Trophoblast cell (in vitro differentiated cells and primary cell): ENCODE measurements at regions not wholly inside any gene's neighbourhood (a gene's known extent, or its start where the extent isn't known, plus 50 kb on each side); places are given as distances from the start of the nearest gene placed in this dataset.
A peak's percentile ranks its signal among the peaks of the same experiment; 100 is the strongest.

ENCODE experiments used
- DNase-seq, 2 donors: peaks; one replicate each; pipeline ENCODE4 v3.0.0-alpha.2; 2016
- H2AFZ ChIP-seq: 2 replicates; pipeline ENCODE4 v1.6.1; 2013; ENCODE audit warnings: low read length, moderate library complexity, mild to moderate bottlenecking; ENCODE audit not compliant: insufficient read depth, poor library complexity
- H2AK5ac ChIP-seq: 2 replicates; pipeline ENCODE4 v1.6.1; 2013; ENCODE audit warnings: mild to moderate bottlenecking, low read length
- H2BK120ac ChIP-seq: 2 replicates; pipeline ENCODE4 v1.6.1; 2013; ENCODE audit warnings: low read length, mild to moderate bottlenecking, moderate library complexity; ENCODE audit not compliant: insufficient read depth, poor library complexity
- H2BK12ac ChIP-seq: 2 replicates; pipeline ENCODE4 v1.6.1; 2013; ENCODE audit warnings: mild to moderate bottlenecking, low read length, moderate library complexity
- H2BK5ac ChIP-seq: 2 replicates; pipeline ENCODE4 v1.6.1; 2013; ENCODE audit warnings: low read length, low read depth, moderate library complexity, mild to moderate bottlenecking; ENCODE audit not compliant: poor library complexity
- H3K14ac ChIP-seq: 2 replicates; pipeline ENCODE4 v1.6.1; 2013; ENCODE audit warnings: mild to moderate bottlenecking, low read length
- H3K18ac ChIP-seq: 2 replicates; pipeline ENCODE4 v1.6.1; 2013; ENCODE audit warnings: mild to moderate bottlenecking, low read length
- H3K23ac ChIP-seq: 2 replicates; pipeline ENCODE4 v1.6.1; 2013; ENCODE audit warnings: low read length
- H3K27ac ChIP-seq: 2 replicates; pipeline ENCODE4 v1.5.1; 2013; ENCODE audit warnings: low read depth, mild to moderate bottlenecking, inconsistent platforms, low read length, moderate library complexity
- H3K27me3 ChIP-seq: 2 replicates; pipeline ENCODE4 v1.6.1; 2013; ENCODE audit warnings: inconsistent platforms, mild to moderate bottlenecking, low read length, moderate library complexity; ENCODE audit not compliant: insufficient read depth
- H3K36me3 ChIP-seq, 2 experiments: 1 replicate in 1 of 2; 2 replicates in 1 of 2; pipeline ENCODE4 v1.6.1; 2013; ENCODE audit warnings: low read length in 2 of 2, mild to moderate bottlenecking in 2 of 2, moderate library complexity in 1 of 2; ENCODE audit not compliant: insufficient read depth in 2 of 2, control insufficient read depth in 1 of 2
- H3K4ac ChIP-seq: 2 replicates; pipeline ENCODE4 v1.6.1; 2013; ENCODE audit warnings: low read depth, mild to moderate bottlenecking, low read length, moderate library complexity
- H3K4me1 ChIP-seq, 2 experiments: 1 replicate in 1 of 2; 2 replicates in 1 of 2; pipeline ENCODE4 v1.6.1; 2013; ENCODE audit warnings: low read length in 2 of 2, mild to moderate bottlenecking in 2 of 2, moderate library complexity in 1 of 2; ENCODE audit not compliant: insufficient read depth in 2 of 2, control insufficient read depth in 1 of 2
- H3K4me2 ChIP-seq: 2 replicates; pipeline ENCODE4 v1.6.1; 2013; ENCODE audit warnings: inconsistent platforms, mild to moderate bottlenecking, low read length, moderate library complexity
- H3K4me3 ChIP-seq: 2 replicates; pipeline ENCODE4 v1.5.1; 2013; ENCODE audit warnings: mild to moderate bottlenecking, low read depth, low read length, inconsistent platforms
- H3K79me1 ChIP-seq: one replicate; pipeline ENCODE4 v1.6.1; 2013; ENCODE audit warnings: low read length
- H3K79me2 ChIP-seq: 2 replicates; pipeline ENCODE4 v1.6.1; 2013; ENCODE audit warnings: low read length, mild to moderate bottlenecking; ENCODE audit not compliant: control insufficient read depth, insufficient read depth, poor library complexity
- H3K9ac ChIP-seq: 2 replicates; pipeline ENCODE4 v1.6.1; 2013; ENCODE audit warnings: mild to moderate bottlenecking, low read length
- H3K9me3 ChIP-seq: 2 replicates; pipeline ENCODE4 v1.6.1; 2013; ENCODE audit warnings: low read depth, mild to moderate bottlenecking, control low read depth, inconsistent platforms, low read length; ENCODE audit not compliant: insufficient read depth
- H4K12ac ChIP-seq: 2 replicates; pipeline ENCODE4 v1.6.1; 2013; ENCODE audit warnings: low read depth, mild to moderate bottlenecking, low read length, moderate library complexity
- H4K8ac ChIP-seq: 2 replicates; pipeline ENCODE4 v1.6.1; 2013; ENCODE audit warnings: low read depth, mild to moderate bottlenecking, low read length, moderate library complexity
- H4K91ac ChIP-seq: one replicate; pipeline ENCODE4 v1.6.1; 2013; ENCODE audit warnings: low read depth, mild to moderate bottlenecking, low read length, moderate library complexity
- WGBS: extraction: QIAGEN DNeasy Blood & Tissue Kit; methylation state at CpG from one replicate; pipeline ENCODE4 v1.1.7; 2013; ENCODE audit warnings: missing lambda C conversion rate; ENCODE audit not compliant: insufficient read length, insufficient coverage; ENCODE audit errors: extremely low coverage; 5-methylcytosine and 5-hydroxymethylcytosine counted together

GRCh38 chr1:80534606-80535360 is 1266.0 kb upstream of the ADGRL2 start:
- Histone ChIP-seq H2AFZ (no peak overlapping the region), H3K4me3 (no peak overlapping the region), H3K4ac (no peak overlapping the region), H2BK5ac (no peak overlapping the region), H3K9ac (no peak overlapping the region), H3K79me2 (no peaks in the 10 kb centered on the region), H2BK120ac (no peak overlapping the region), H3K27me3 (no peaks in the 10 kb centered on the region), H3K36me3 (no peaks in the 10 kb centered on the region), H3K14ac (no peak overlapping the region), H3K18ac (no peak overlapping the region), H3K23ac (no peak overlapping the region), H4K12ac (no peak overlapping the region), H3K27ac (no peak overlapping the region), H3K4me1 (no peaks in the 10 kb centered on the region), H3K9me3 (no peaks in the 10 kb centered on the region), H2AK5ac (no peak overlapping the region), H3K4me2 (no peak overlapping the region), H4K8ac (no peak overlapping the region), H2BK12ac (no peak overlapping the region), H3K79me1 (peaks cover 2% of the 10 kb centered on the region), H4K91ac (no peak overlapping the region)
- no peak for DNase-seq
- WGBS: no CpG with 5 or more reads among the region's 2 CpGs

GRCh38 chr1:80533775-80534334 is 1266.9 kb upstream of the ADGRL2 start:
- no peak overlapping the region for H3K27ac ChIP-seq
- H3K14ac ChIP-seq: no peak overlapping the region
- no peaks in the 10 kb centered on the region for H3K79me2 ChIP-seq
- peaks cover 2% of the 10 kb centered on the region for H3K79me1 ChIP-seq
- H2BK12ac ChIP-seq: no peak overlapping the region
- no peak for DNase-seq
- no peak overlapping the region for H2AFZ ChIP-seq
- H3K4ac ChIP-seq: no peak overlapping the region
- H3K4me3 ChIP-seq: no peak overlapping the region
- no peak overlapping the region for H4K12ac ChIP-seq
- no peak overlapping the region for H3K4me2 ChIP-seq
- no peak overlapping the region for H2AK5ac ChIP-seq
- H2BK5ac ChIP-seq: no peak overlapping the region
- no peak overlapping the region for H3K18ac ChIP-seq
- no CpG with 5 or more reads among the region's 2 CpGs for WGBS
- no peak overlapping the region for H2BK120ac ChIP-seq
- H4K8ac ChIP-seq: peak overlapping the region; percentile 38
- H3K9me3 ChIP-seq: no peaks in the 10 kb centered on the region
- no peak overlapping the region for H3K23ac ChIP-seq
- no peaks in the 10 kb centered on the region for H3K36me3 ChIP-seq
- no peaks in the 10 kb centered on the region for H3K27me3 ChIP-seq
- H4K91ac ChIP-seq: no peak overlapping the region
- H3K4me1 ChIP-seq: no peaks in the 10 kb centered on the region
- no peak overlapping the region for H3K9ac ChIP-seq

GRCh38 chr1:80533093-80533492 is 1267.6 kb upstream of the ADGRL2 start:
- H3K27ac ChIP-seq: no peak overlapping the region
- no peak overlapping the region for H2AK5ac ChIP-seq
- H3K4me3 ChIP-seq: no peak overlapping the region
- peaks cover 2% of the 10 kb centered on the region for H3K79me1 ChIP-seq
- no peak for DNase-seq
- H3K14ac ChIP-seq: no peak overlapping the region
- no peak overlapping the region for H3K23ac ChIP-seq
- H4K91ac ChIP-seq: no peak overlapping the region
- no peaks in the 10 kb centered on the region for H3K36me3 ChIP-seq
- no peak overlapping the region for H3K9ac ChIP-seq
- no peak overlapping the region for H4K8ac ChIP-seq
- no peak overlapping the region for H3K4me2 ChIP-seq
- no peak overlapping the region for H2AFZ ChIP-seq
- H3K9me3 ChIP-seq: no peaks in the 10 kb centered on the region
- no peak overlapping the region for H4K12ac ChIP-seq
- no CpG with 5 or more reads among the region's 2 CpGs for WGBS
- no peaks in the 10 kb centered on the region for H3K27me3 ChIP-seq
- H3K4ac ChIP-seq: no peak overlapping the region
- H3K4me1 ChIP-seq: no peaks in the 10 kb centered on the region
- no peak overlapping the region for H2BK120ac ChIP-seq
- H2BK12ac ChIP-seq: no peak overlapping the region
- H3K18ac ChIP-seq: no peak overlapping the region
- H3K79me2 ChIP-seq: no peaks in the 10 kb centered on the region
- H2BK5ac ChIP-seq: no peak overlapping the region

GRCh38 chr1:80531182-80531581 is 1269.6 kb upstream of the ADGRL2 start:
- Histone ChIP-seq H2BK5ac (no peak overlapping the region), H2AFZ (no peak overlapping the region), H2BK120ac (no peak overlapping the region), H3K14ac (no peak overlapping the region), H4K12ac (no peak overlapping the region), H3K23ac (no peak overlapping the region), H3K4me1 (no peaks in the 10 kb centered on the region), H3K36me3 (no peaks in the 10 kb centered on the region), H2BK12ac (no peak overlapping the region), H3K4ac (no peak overlapping the region), H4K8ac (no peak overlapping the region), H4K91ac (no peak overlapping the region), H3K4me3 (no peak overlapping the region), H3K9me3 (no peaks in the 10 kb centered on the region), H2AK5ac (no peak overlapping the region), H3K9ac (no peak overlapping the region), H3K79me1 (peaks cover 2% of the 10 kb centered on the region), H3K4me2 (no peak overlapping the region), H3K79me2 (no peaks in the 10 kb centered on the region), H3K27me3 (no peaks in the 10 kb centered on the region), H3K27ac (no peak overlapping the region), H3K18ac (no peak overlapping the region)
- DNase-seq: no peak
- WGBS: no CpG with 5 or more reads among the region's 2 CpGs
